ENCODE measurements at regions not wholly inside any gene's neighbourhood (a gene's known extent, or its start where the extent isn't known, plus 50 kb on each side); places are given as distances from the start of the nearest gene placed in this dataset.

DNA sequence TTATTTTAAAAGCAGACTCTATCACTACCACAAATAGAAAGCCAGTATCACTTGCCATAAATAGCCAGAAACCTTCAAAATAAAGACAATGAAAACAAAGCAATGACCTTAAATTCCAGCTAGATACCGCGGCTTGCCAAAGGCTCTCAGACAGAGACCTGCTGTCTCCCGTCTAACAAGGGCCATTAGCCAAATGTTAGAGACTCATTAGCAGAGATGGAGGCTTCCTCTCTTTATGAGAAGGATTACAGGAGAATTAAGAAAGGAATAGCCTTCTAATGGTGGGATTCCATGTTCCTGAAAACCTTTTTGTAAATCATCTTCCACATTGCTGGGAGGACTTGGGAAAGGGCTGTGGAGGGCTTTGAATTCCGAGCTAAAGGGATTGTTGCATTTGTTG, 206.7 kb downstream of the AACS start:
- no peak for DNase-seq (ENCODE audit: low spot score)

DNA sequence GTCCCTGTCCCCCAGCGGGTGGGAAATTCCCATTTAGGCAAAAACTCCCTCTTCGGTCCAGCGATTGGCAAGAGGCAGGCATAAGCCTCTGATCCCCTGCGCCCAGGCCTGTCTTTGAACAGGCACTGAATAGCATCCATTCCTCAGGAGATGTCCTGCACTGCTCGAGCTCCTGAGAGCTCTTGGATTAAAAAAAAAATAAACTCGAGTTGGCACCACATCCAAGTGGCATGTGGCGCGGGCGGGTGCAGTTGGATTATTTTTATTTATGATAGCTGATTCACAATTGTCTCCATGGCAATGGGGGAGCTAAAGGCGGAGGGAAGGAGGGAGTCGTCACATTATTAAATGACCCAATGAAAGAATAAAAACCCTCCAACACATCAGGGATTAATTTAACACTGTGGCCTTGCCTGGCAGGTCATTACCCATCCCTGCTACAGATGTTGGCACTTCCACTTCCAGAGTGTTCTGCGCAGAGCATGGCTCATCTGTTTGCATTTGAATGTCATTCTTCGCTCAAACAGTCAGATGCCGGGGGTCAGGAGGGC, 207.2 kb downstream of the AACS start:
- no peak for DNase-seq (ENCODE audit: low spot score)

DNA sequence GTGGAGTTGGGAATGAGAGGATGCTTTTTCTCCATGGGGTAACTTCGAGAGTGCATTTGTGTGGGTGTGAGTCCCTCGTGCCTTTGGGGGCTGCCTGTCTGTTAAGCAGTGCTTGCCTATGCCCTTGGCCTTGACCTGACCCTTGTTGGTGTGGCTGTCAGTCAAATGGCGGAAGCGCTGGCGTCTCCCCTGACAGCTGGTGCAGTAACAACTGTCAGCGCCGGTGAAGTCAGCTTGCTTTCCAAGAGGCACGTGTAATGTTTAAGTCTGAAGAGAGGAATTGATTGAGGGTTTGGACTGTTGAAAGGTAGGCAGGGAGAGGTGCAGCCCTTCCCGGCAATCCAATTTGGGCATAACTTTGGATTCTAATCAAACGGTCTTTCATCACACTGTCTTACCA, 211.3 kb downstream of the AACS start:
- DNase-seq (ENCODE audit: low spot score) = no peak

DNA sequence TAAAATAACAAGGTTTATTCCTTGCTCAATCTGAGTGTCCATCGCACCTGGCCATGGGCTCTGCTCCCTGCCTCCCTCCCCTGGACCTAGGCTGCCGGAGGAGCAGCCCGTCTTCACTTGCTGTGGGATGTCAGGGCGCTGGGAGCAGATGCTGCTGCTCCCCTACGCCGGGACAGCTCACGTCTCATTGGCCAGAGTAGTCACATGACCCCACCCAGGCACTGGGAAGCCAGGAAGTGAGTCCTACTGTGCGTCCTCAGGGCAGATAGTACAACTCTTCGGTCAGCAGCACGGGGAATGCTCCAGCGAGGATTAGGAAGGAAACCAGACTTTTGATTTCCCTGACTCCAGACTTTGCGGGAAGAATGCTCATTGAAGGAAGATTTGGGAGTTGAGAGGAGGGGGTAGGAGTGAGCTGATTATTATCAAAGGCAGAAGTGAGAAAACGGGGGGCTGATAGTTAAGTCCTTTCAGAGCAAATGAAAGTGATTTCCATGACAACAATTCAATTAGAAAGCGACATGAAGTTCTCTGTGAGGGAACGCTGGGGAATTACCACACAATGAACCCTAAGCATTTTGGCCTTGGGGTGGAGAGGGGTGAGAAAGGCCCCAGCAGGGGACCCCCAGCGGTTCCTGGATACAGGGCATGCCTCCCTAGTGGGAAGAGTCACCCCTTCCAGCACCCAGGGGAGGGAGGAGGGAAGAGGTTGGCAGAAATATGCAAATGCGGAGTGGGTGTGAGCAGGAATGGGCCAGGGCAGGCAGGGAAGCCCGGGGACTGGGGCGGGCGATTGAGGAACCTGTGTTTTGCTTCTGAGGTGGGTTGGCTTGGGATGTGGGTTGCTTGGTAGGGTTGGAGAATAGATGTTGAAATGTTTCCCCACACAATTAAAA, 215.5 kb downstream of the AACS start:
- DNase-seq (ENCODE audit: low spot score) = peak; percentile 94

DNA sequence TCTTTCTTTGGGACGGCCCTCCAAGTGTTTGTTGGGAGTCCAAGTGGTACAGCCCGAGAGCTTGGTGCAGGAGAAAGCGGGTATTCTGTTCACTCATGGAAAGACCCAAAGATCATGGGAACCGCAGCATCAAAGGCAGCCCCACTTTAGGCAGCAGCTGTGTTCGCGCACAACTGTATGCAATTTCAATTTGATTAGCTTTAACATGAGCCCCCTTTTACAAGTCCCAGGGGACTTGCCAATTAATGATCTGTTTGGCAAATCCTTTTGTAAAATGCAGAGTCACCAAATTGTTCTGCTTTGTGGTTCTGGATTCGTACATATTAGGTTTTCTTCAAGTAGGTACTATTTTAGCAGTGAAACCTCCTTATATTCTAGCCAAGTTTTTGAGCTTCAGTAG, 217.7 kb downstream of the AACS start:
- no peak for DNase-seq (ENCODE audit: low spot score)

DNA sequence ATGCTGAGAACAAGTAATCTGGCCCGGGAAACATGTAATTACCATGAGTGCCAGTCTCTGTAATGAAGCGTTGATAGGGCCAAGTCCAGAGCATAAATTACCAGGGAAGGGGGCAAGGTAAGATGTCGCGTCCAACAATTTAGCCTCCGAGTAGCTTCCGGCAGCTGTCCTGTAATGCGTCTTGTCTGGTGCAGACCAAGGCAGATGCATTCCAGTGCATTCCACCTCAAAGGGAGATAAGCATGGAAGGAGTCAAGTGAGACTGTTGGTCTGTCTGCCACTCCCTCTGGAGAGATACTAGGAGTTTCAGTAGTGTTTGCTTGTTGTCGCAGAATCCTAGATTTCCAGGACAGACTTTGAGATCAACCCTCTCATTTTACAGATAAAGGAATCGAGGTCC, 218.3 kb downstream of the AACS start:
- DNase-seq (ENCODE audit: low spot score) = no peak

DNA sequence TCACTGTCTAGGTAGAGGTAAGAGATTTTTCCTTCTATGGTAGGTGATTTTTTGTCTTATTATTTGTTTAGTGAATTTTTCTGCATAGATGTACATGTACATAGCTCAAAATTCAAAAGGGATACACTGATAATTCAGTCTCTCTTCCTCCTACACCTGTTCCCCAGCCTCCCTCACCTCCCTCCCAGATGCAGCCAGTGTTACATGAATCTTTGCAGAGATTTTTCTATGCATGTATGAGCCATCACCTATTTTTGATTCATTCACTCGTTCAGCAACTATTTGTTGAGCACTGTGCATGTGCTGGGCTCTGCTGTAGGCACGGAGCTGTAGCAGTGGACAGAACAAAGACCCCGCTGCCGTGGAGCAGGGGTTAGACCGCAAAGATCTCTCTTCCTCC, 218.9 kb downstream of the AACS start:
- DNase-seq (ENCODE audit: low spot score) = no peak

DNA sequence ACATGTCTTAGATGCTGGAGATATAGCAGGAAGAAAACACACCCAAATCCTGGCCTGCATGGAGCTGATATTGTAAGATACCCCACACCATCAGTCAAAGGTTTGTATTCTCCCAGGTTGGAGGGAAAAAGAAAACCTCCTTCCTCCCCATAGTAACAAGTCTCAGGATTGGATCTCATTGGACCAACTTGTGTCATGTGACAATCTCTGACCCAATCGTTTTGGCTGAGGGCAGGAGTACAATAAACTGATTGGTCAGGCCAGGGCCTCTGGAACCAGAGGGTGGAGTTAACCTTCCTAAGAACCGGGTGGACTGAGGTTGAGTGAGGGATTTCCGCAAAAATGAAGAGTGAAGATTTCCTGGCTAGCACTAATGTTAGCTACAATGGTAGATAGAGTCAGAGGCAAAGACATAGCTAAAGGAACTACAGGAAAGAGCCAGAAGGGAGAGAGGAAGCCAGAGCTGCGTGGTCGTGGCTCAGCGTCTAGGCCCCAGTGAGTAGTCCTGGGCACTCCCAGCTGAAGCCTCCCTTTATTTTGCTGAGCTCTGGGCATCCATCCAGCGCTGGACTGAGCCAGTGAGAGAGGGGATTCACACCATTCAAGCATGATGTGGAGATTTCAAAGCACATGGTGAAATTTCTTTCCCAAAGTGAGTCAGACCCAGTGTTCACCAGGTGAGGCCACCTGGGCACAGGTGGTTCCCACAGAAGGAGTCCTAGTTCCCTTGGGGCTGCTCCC, 219.9 kb downstream of the AACS start:
- peak; percentile 42 for DNase-seq (ENCODE audit: low spot score)

DNA sequence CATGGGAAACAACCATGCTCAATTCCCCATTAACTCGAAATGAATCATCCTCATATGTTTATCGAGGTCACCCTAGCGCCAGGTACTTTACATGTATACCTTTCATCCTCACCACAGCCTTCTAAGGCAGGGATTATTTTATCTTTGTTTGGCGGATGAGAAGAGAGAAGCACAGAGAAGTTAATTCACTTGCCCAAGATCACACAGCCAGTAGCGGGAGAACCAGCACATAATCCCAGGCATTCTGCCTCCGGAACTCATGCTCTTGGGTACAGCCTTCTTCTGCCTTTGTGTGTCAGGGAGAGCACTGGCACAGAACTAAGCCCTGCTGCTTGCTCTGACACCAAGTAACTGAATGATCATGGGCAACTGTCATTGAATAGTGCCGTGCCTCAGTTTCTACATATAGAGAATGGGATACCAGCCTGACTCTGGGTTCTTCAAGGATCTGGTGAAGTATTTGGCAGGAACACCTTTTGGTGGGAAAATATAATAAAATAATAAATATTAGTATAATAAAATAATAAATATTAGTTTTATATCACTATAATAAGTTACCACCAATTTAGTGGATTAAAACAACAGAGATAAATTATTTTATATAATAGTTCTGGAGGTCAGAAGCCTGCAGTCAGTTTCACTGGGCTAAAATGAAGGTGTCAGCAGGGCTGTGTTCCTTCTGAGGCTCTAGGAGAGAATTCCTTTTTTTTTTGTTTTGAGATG, 220.9 kb downstream of the AACS start:
- no peak for DNase-seq (ENCODE audit: low spot score)

DNA sequence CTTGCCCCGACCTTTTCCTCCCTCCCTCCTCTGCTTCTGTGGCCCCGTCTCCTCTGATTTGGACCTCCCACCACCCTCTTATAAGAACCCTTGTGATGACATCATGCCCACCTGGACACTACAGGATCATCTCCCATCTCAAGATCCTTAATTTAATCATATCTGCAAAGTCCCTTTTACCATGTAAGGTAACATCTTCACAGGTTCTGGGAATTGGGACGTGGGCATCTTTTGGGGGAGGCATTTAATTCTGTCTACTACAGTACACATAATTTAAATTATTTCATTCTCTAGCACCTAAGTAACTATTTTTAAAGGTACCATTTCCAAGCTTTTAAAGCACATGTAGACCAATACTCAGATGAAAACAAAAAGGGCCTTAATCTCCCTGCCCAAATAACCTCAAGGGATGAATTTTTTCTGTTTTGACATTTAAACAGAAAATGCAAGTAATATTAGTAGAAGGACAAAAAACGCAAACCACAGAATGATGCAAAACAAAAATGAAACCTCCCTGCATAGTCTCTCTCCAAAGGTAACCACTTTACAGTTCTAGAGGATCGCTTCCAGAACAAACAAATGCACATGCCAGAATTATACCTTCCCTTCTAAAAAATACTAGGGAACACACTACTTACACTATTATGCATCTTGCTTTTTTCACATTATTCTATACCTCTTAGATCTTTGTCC, 222.1 kb downstream of the AACS start:
- no peak for DNase-seq (ENCODE audit: low spot score)

DNA sequence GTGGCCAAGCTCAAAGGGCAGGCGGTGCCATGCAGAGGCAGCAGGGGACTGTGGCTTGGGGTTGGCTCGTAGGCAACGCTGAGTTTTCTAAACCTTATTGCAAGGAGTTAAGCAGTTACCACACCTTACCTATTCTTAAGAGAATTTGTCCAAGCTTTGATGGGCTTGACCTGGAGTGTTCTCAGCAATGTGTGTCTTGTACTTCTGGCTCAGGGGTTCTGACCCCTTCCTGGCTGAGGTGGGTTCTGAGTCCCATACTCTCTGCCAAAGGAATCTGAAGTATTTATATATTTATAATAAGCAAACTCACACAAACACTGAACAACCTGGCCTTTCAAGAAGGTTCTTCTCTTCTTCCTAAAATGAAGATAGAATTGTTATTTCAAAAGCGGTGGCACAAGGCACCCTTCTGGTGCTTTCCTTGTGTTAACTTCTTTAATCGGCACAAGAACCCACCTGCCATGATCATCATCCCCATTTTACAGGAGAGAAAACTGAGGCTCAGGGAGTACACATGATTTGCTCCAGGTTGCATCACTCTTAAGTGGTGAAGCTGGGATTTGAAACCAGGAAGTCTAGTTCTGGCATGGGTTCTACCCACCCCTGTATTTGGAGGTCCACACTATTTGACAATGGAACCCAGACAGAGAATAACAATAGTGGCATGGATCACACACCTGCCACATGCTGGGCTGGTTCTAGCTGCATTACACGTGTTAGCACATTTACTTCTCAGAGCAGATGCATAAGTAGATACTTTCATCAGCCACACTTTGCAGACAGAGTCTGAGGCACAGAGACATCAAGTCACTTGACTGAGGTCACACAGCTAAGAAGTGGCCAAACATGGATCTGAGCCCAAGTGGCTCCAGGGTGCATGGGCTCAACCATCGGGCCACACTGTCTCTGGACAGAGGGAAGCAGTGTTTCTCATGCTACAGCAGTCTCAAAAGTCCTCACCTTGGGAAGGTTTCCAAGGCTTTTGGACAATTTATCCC, 224.0 kb downstream of the AACS start:
- DNase-seq (ENCODE audit: low spot score) = no peak

DNA sequence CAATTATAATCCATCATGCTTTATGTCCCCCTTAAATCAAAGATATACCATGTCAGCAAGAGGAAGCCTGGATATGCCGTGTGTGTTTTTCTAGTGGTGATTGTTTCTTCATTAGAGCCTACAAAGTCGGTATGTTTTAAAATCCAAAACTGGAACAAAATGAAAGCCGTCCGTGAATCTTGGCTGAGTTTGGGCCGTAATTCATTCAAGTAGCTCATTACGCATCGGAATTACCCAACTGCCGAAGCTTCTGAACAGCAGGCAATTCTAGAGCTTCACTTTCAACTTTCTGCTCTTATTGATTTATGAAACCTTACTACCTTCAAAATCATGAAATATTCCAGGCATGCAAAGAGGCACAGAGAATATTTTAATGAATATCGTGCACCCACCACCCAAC, 224.7 kb downstream of the AACS start:
- DNase-seq (ENCODE audit: low spot score) = no peak

DNA sequence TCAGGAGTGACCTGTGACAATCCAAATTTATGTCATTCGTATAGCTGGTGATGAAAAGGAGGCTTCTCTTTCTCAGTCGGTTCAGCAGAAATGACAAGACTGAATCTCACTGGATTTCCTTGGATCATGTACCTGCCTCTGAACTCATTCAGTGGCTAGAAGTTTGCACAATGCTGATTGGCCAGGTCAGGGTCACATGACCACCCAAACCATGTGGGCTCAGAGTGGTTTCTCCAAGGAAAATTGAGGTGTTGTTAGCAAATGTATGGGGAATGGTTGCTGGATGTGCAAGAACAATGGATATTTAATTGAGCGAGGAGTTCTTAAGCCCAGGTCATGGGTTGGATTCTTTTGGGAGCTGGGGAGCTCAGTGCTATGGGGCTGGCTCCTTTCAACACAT, 227.5 kb downstream of the AACS start:
- DNase-seq (ENCODE audit: low spot score) = no peak

DNA sequence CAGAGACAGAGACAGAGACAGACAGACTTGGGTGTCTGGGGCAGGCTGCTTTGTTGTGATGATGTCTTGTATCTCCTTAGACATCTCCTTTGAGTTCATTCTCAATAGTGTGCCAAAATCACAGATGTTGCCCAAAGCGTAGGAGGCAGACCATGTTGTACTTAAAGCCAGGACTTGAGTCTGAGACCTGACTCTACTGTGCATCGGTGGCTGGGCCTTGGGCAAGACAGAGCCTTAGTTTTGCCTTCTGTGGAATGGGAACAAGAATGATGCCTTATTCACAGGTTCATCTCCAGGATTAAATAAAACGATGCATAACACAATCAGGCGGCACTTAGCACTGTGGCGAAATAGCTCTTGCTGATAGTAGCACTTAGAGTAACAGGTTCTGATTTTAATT, 230.3 kb downstream of the AACS start:
- no peak for DNase-seq (ENCODE audit: low spot score)

DNA sequence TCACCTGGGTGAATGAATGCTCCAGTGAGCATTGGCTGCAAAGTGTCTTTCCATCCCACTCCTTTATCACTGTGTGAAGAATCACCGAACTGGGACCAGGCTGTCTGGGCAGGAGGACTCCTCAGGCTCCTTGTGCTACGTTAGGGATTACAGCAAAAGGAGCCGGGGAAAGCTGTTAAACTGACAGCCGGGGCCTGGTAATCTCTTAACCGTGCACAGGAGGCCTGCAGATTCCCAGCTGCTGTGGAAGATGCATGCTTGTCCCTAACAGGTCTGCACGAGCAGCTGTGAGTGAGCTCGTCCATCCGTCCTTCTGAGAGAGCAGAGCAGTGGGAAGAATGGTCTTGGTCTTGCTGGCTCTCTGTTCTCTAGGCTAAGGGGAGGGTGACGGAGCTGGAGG, 231.5 kb downstream of the AACS start:
- DNase-seq (ENCODE audit: low spot score) = no peak

DNA sequence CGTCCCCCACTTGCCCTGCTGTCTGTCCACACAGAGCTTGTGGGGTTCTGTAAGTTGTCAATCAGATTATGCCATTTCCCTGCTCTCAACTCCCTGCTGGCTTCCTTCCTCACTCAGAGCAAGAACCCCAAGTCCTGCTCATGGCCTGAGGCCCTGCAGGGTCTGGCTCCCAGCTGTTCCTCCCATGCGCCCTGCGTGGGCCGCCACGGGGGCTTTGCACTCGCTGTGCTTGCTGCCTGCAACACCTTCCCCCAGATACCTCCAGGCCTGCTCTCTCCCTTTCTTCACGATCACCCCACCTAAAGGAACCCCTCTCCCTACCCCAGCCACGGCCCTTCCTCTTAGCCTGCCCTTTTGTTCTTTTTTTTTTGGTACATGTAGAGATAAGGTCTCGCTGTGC, 234.6 kb downstream of the AACS start:
- no peak for DNase-seq (ENCODE audit: low spot score)

DNA sequence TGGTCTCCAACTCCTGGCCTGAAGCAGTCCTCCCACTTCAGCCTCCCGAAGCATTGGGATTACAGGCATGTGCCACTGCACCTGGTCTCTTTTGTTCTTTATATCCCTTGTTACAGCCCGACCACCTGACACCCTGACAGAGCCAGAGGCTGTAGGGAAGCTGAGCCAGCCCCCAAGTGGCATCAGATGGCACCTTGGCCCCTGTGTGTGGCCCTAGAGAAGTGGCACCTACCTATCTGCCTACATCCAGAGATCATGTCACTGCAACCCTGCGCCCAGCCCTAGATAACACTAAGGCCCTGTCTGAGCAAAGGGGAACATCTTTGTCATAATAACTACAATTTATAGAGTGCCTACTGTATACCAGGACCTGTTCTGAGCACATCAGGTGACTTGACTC, 235.0 kb downstream of the AACS start:
- DNase-seq (ENCODE audit: low spot score) = no peak

DNA sequence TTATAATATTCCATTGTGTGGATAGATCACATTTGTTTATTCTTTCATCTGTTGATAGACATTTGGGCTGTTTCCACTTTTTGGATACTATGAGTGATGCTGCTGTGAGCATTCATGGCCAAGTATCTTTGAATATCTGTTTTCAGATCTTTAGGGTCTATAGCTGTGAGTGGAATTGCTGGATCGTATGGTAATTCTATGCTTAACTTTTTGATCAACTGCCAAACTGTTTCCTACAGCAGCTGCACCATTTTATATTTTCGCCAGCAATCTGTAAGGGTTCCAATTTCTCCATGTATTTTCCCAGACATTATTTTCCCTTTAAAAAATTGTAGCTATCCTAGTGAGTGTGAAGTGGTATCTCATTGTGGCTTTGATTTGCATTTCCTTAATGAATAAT, 238.1 kb downstream of the AACS start:
- DNase-seq (ENCODE audit: low spot score) = no peak

DNA sequence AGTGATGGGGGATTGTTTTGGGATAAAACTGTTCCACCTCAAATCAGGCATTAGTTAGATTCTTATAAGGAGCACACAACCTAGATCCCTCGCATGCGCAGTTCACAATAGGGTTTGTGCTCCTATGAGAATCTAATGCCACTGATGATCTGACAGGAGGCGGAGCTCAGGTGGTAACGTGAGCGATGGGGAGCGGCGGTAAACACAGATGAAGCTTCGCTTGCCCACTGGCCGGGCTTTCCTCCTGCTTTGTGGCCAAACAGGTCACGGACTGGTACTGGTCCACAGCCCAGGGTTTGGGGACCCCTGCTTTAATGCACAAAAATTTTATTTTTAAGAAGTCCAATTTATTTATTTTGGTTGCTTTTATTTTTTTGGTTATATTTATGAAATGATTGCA, 238.8 kb downstream of the AACS start:
- DNase-seq (ENCODE audit: low spot score) = no peak

DNA sequence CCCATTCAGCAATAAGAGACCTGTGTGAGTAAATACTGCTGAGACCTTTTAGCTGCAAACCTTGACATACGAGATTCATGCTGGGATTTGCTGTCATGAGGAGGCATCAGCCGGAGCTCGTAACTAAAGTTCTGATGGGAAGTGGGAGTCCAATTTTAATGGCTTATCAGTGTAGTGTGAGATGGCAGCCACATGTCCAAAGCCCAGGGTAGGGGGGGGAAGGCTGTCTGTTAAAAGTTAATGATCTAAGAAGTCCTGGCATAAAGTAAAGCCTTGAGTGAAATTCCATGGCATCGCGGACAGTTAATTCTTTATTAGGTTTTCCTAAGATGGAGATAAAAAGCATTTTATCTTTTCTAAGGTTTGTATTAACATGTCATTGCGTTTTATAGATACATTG, 240.0 kb downstream of the AACS start:
- no peak for DNase-seq (ENCODE audit: low spot score)

DNA sequence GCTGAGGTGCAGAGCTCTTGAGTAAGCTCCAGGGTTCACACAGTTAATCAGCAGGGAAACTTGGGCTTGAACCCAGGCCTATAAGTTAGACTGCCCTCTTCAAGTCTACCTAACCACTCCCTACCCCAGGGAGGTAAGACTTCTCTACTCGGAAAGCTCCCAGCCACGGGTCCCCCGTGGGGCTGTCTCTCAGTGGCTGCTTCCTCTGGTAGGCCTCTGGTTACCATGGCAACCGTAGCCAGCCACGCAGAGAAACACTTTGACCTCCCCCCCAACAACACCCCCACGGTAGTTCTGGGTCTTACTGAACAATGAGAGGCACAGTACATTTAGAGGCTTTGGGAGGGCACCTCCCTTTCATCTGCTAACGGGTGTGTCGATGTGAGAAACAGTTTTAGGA, 245.2 kb downstream of the AACS start:
- no peak for DNase-seq (ENCODE audit: low spot score)
